Tibial nerve (tissue), 4 donors: ENCODE measurements at regions not wholly inside any gene's neighbourhood (a gene's known extent, or its start where the extent isn't known, plus 50 kb on each side); places are given as distances from the start of the nearest gene placed in this dataset.

ENCODE experiments used
- DNase-seq, 2 donors: peaks; one replicate each; pipeline ENCODE4 v3.0.0-alpha.2; 2019; ENCODE audit warnings: low spot score in 2 of 2
- H3K27ac ChIP-seq, 4 donors: fragments of 200-600 bp; sonication (generic) in 3 of 4; one replicate each; pipeline ENCODE4 v1.5.1; 2017 to 2019; ENCODE audit warnings: mild to moderate bottlenecking in 1 of 4
- H3K27me3 ChIP-seq, 2 donors: fragments of 200-600 bp; sonication (generic) in 1 of 2; one replicate each; pipeline versions ENCODE4 v1.5.1 to v1.6.0; 2017 to 2019
- H3K36me3 ChIP-seq, 3 donors: fragments of 200-600 bp; sonication (generic); one replicate each; pipeline ENCODE4 v1.5.1; 2018 to 2019
- H3K4me1 ChIP-seq, 4 donors: fragments of 200-600 bp; sonication (generic) in 3 of 4; one replicate each; pipeline ENCODE4 v1.5.1; 2017 to 2019
- H3K4me3 ChIP-seq, 4 donors: fragments of 200-600 bp; sonication (generic) in 3 of 4; one replicate each; pipeline ENCODE4 v1.5.1; 2017 to 2019; ENCODE audit warnings: mild to moderate bottlenecking in 1 of 4, moderate library complexity in 1 of 4
- H3K9me3 ChIP-seq, 4 donors: fragments of 200-600 bp; sonication (generic) in 3 of 4; one replicate each; pipeline ENCODE4 v1.5.1; 2017 to 2019
- EP300 ChIP-seq, 2 donors: sonication (generic); formaldehyde crosslinking; IDR thresholded peaks; one replicate each; pipeline ENCODE4 v1.6.1; 2017; ENCODE audit warnings: antibody characterized with exemption in 2 of 2, mild to moderate bottlenecking in 1 of 2
- POLR2A ChIP-seq, 2 donors: fragments of 450-650 bp; IDR thresholded peaks; one replicate each; pipeline ENCODE4 v1.6.1; 2017; ENCODE audit warnings: antibody characterized with exemption in 2 of 2, mild to moderate bottlenecking in 2 of 2, moderate library complexity in 2 of 2
- WGBS, 2 donors: methylation state at CpG; one replicate each; pipeline ENCODE4 v1.1.5; 2018; 5-methylcytosine and 5-hydroxymethylcytosine counted together
- TF ChIP-seq, protein P1 (sequence below), 5 experiments: fragments of 200-600 bp in 3 of 5; fragments of 450-650 bp in 2 of 5; sonication (generic) in 3 of 5; IDR thresholded peaks; one replicate each; pipeline ENCODE4 v1.5.1; 2016 to 2019; ENCODE audit warnings: antibody characterized with exemption in 5 of 5, mild to moderate bottlenecking in 3 of 5, moderate library complexity in 2 of 5

DNA sequence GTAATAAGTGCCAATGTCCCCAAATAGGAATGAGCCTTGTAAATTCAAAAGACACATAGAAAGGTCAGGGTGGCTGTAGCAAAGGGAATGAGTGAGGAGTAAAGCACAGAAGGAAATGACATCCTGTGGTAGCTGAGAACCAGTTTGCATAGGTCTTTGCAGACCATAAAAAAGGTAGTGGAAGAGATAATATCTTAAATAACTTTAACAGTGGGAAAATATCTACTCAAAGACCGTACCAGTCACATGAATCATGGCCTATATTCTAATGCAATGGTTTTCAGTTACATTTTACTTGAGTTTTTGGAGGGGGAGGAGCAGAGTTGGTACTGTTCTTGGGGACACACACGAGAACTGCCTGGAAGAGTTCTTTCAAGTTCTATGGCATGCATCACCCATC, 297.3 kb upstream of the ADAMTS9 start:
- no peaks in the 10 kb centered on the region for H3K36me3 ChIP-seq
- H3K4me3 ChIP-seq: no peak overlapping the region
- WGBS, 2 donors: 89 to 94% methylated on average over 2 of the region's 2 CpGs
- H3K9me3 ChIP-seq: no peaks in the 10 kb centered on the region
- no peak overlapping the region for H3K27ac ChIP-seq
- DNase-seq: no peak
- no peaks in the 10 kb centered on the region for H3K27me3 ChIP-seq
- TF ChIP-seq, protein P1, sequence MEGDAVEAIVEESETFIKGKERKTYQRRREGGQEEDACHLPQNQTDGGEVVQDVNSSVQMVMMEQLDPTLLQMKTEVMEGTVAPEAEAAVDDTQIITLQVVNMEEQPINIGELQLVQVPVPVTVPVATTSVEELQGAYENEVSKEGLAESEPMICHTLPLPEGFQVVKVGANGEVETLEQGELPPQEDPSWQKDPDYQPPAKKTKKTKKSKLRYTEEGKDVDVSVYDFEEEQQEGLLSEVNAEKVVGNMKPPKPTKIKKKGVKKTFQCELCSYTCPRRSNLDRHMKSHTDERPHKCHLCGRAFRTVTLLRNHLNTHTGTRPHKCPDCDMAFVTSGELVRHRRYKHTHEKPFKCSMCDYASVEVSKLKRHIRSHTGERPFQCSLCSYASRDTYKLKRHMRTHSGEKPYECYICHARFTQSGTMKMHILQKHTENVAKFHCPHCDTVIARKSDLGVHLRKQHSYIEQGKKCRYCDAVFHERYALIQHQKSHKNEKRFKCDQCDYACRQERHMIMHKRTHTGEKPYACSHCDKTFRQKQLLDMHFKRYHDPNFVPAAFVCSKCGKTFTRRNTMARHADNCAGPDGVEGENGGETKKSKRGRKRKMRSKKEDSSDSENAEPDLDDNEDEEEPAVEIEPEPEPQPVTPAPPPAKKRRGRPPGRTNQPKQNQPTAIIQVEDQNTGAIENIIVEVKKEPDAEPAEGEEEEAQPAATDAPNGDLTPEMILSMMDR (IDR thresholded peaks at IDR 0.05): no peak
- TF ChIP-seq POLR2A (IDR thresholded peaks at IDR 0.05) (no peak), EP300 (IDR thresholded peaks at IDR 0.05) (no peak)
- H3K4me1 ChIP-seq: no peaks in the 10 kb centered on the region

DNA sequence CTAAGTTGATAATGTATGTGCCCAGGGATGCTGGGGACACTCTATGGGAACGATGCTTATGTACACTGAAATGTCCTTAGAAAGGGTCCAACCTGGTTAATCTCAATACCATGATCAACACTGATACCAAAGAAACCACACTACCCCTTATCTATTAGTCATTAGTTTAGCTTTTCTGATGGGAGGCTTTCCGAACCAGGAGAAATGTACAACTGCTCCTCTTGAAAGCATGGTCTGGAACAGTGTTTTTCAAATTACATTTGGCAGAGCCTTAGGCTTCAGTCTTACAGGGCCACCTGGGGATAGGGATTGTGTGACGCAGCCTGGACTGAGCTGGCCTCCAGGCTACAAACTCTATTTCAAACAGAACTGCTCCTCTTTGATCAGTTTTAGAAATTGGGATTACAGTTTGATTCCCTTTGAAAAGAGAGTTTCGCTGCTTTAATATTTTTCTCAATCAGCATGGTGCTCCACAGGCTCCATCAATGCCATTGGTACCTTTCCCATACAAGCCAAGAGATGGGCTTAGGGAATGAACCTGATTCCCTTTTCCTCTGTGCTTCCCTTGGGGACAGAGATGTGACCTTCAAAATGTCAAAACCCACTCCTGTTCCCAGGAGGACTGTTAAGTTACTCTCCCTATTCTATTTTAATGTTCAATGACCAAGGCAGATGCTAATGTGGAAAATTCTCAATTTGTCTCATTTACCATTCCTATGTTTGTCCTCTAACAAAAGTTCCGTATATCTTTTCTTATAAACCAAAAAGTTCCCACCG, 296.0 kb upstream of the ADAMTS9 start:
- no peak overlapping the region for H3K27ac ChIP-seq
- no peaks in the 10 kb centered on the region for H3K27me3 ChIP-seq
- H3K4me1 ChIP-seq: no peaks in the 10 kb centered on the region
- no peak for DNase-seq
- H3K36me3 ChIP-seq: no peaks in the 10 kb centered on the region
- 79 to 80% methylated on average over 6 of the region's 6 CpGs for WGBS, 2 donors
- TF ChIP-seq, protein P1 (IDR thresholded peaks at IDR 0.05): no peak
- TF ChIP-seq POLR2A (IDR thresholded peaks at IDR 0.05) (no peak), EP300 (IDR thresholded peaks at IDR 0.05) (no peak)
- no peak overlapping the region for H3K4me3 ChIP-seq
- no peaks in the 10 kb centered on the region for H3K9me3 ChIP-seq

DNA sequence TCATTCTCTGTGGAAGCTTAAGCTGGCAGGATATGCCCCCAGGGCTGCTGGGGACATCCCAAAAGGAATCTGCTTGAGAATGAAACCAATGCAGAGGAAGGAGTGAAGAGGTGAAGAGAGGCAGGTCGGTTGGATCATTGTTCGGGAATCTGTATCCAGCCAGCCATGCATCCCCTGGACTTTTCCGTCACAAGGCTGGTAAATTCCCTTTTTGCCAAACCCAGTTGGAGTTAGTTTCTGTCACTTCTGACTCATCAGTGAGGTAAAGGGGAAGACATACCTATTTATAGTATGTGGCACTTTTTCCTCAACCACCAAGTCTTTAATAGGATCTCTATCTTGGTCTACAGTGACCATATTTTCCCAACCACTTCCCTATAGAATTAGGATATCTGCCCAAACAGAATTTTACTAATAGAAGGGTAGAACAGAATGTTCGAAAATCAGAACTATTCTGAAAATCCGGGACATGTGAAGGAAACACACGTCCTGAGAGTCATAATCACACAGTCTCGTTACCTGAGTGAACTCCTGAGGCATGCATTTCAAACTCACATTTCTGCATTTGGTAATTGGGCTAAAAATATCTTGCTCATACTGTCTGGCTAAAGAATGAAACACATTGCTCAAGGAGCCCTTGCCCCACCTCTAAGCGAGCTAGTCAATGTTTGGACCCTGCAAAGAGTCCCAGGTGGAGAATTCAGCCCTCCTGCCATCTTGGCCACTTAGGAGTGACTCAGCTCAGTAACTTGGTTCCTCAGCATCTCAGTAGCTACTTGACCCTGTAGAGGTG, 289.7 kb upstream of the ADAMTS9 start:
- 85 to 89% methylated on average over 8 of the region's 8 CpGs for WGBS, 2 donors
- Histone ChIP-seq H3K27me3 (no peaks in the 10 kb centered on the region), H3K36me3 (no peaks in the 10 kb centered on the region), H3K27ac (no peak overlapping the region), H3K9me3 (no peaks in the 10 kb centered on the region), H3K4me1 (peaks cover 0 to 10% (median 1%) of the 10 kb centered on the region in 4 donors), H3K4me3 (no peak overlapping the region)
- TF ChIP-seq, protein P1 (IDR thresholded peaks at IDR 0.05): no peak
- TF ChIP-seq POLR2A (IDR thresholded peaks at IDR 0.05): no peak
- no peak for DNase-seq

DNA sequence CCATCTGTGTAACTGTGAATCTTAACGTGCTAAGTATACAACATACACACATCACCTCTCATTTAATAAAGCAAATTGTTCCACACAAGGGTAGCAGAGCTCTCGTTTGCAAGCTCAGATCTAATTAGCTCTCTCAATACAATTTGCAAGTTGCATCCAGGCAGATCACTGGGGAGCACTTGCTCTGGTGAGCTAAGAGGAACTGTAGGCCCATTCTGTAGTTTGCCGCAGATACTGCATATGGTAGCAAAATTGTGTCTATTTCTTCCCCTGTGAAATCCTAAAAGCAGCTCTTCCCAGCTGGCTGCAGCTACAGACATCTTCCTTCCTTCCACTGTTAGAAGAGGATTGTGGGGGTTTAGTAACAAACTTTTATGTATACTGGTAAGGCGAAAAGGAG, 288.7 kb upstream of the ADAMTS9 start:
- no peak for TF ChIP-seq POLR2A (IDR thresholded peaks at IDR 0.05)
- no peak for TF ChIP-seq EP300 (IDR thresholded peaks at IDR 0.05)
- TF ChIP-seq, protein P1 (IDR thresholded peaks at IDR 0.05): no peak
- no peak overlapping the region for H3K27ac ChIP-seq
- H3K27me3 ChIP-seq: no peaks in the 10 kb centered on the region
- no peaks in the 10 kb centered on the region for H3K9me3 ChIP-seq
- H3K4me1 ChIP-seq: peaks cover 0 to 10% (median 2%) of the 10 kb centered on the region in 4 donors
- no peak overlapping the region for H3K4me3 ChIP-seq
- 57 to 75% methylated on average over 4 of the region's 4 CpGs for WGBS, 2 donors
- DNase-seq: no peak
- no peaks in the 10 kb centered on the region for H3K36me3 ChIP-seq

DNA sequence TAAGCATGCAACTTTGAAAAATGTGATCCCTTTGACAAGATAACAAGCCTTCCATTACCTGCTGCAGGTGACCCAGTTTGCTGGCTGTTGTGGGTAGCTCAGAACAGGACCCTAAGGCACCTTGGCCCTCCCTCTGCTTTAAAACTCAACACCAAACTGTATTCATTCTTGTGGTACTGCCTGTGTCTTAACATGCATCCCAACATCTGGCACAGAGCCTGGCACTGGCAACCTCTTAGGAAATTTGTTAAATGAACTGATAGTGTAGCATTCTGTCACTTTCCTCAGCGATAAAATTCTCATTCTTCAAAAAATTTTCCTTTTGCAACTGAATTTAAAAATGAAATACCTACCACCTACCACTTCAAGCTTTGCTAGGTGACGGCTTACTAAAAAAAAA, 287.3 kb upstream of the ADAMTS9 start:
- TF ChIP-seq, protein P1 (IDR thresholded peaks at IDR 0.05): no peak
- TF ChIP-seq POLR2A (IDR thresholded peaks at IDR 0.05): no peak
- TF ChIP-seq EP300 (IDR thresholded peaks at IDR 0.05): no peak
- Histone ChIP-seq H3K4me1 (peaks cover 0 to 10% (median 2%) of the 10 kb centered on the region in 4 donors), H3K27me3 (no peaks in the 10 kb centered on the region), H3K36me3 (no peaks in the 10 kb centered on the region), H3K27ac (no peak overlapping the region), H3K9me3 (no peaks in the 10 kb centered on the region), H3K4me3 (no peak overlapping the region)
- 73 to 80% methylated on average over 2 of the region's 2 CpGs for WGBS, 2 donors
- DNase-seq: no peak
